Calu3 (cell line): ENCODE measurements at regions not wholly inside any gene's neighbourhood (a gene's known extent, or its start where the extent isn't known, plus 50 kb on each side); places are given as distances from the start of the nearest gene placed in this dataset.

Experiments
- BruUV-seq: library from RNA; stranded (reverse); fragments of 400-500 nt; replicated peaks from 2 replicates; lab custom pipeline; 2021; lab: Mats Ljungman, UMichigan
- CTCF ChIA-PET: fragments of 300-600 bp; sonication (Branson Sonifier 250); formaldehyde crosslinking; loops from one replicate; lab custom pipeline; 2022; ENCODE audit warnings: antibody characterized with exemption; lab: Charles Lee
- DNase-seq: peaks from one replicate; pipeline ENCODE4 v3.0.0; 2022
- H3K27ac Mint-ChIP-seq: one replicate; pipeline ENCODE4 v1.8.0; 2022; ENCODE audit warnings: mixed read lengths; ENCODE audit not compliant: unreplicated experiment
- H3K27me3 Mint-ChIP-seq: one replicate; pipeline ENCODE4 v1.8.0; 2022; ENCODE audit warnings: mixed read lengths; ENCODE audit not compliant: unreplicated experiment
- H3K36me3 Mint-ChIP-seq: one replicate; pipeline ENCODE4 v1.8.0; 2022; ENCODE audit warnings: mild to moderate bottlenecking, moderate library complexity, mixed read lengths; ENCODE audit not compliant: insufficient read depth, unreplicated experiment
- H3K4me1 Mint-ChIP-seq: one replicate; pipeline ENCODE4 v1.8.0; 2022; ENCODE audit warnings: mild to moderate bottlenecking, low read depth, mixed read lengths; ENCODE audit not compliant: unreplicated experiment
- H3K4me3 Mint-ChIP-seq: one replicate; pipeline ENCODE4 v1.8.0; 2022; ENCODE audit warnings: mild to moderate bottlenecking, low read depth, moderate library complexity, mixed read lengths; ENCODE audit not compliant: unreplicated experiment
- H3K9me3 Mint-ChIP-seq: one replicate; pipeline ENCODE4 v1.8.0; 2022; ENCODE audit warnings: low read depth, mixed read lengths; ENCODE audit not compliant: unreplicated experiment
- intact Hi-C: fragments of 100-400 bp; cut with micrococcal nuclease; formaldehyde crosslinking; loops from one replicate; pipeline ENCODE4 v1.10.0; 2022; ENCODE audit not compliant: unreplicated experiment
- TF ChIP-seq, protein P1 (sequence below): fragments of 200-600 bp; IDR thresholded peaks from one replicate; pipeline ENCODE4 v1.8.0; 2022; ENCODE audit warnings: antibody characterized with exemption; ENCODE audit not compliant: unreplicated experiment

DNA sequence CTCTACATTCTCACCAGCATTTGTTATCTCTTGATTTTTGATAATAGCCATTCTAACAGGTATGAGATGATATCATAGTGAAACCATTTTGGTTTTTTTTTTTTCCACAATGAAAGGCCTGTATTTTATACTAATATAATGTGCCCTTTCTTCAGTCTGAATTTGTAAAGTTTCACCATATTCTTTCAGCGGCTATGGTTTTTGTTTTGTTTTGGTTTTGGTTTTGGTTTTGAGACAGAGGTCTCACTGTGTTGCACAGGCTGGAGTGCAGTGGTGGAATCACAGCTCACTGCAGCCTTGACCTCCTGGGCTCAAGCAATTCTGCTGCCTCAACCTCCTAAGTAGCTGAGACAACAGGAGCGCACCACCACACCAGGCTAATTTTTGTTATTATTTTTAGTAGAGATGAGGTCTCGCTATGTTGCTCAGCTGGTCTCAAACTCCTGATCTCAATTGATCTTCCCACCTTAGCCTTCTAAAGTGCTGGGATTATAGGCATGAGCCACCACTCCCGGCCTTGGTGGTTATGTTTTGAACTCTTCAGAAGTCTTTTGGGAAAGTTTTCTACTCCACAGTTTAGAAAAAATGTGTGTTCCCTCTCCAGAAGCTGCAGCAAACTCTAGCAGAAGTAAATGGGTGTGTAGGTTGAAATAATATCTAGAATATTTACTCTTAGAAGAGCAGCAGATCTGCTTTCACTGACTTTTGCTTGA lies 110.2 kb upstream of the UMPS start:
- Mint-ChIP-seq H3K4me1 (peaks cover 29% of the 10 kb centered on the region), H3K27ac (no peak overlapping the region), H3K36me3 (no peaks in the 10 kb centered on the region), H3K9me3 (no peaks in the 10 kb centered on the region), H3K4me3 (peak overlapping the region; percentile 3), H3K27me3 (no peaks in the 10 kb centered on the region)
- no peak for DNase-seq
- intact Hi-C loops, result no loop called here
- CTCF ChIA-PET, result interaction anchor here (0.6 to 0.7 kb wide), 3 partner anchors 15 to 40 kb away, joined by 3 to 5 read pairs (median 3); no protein-coding TSS in a partner anchor
- TF ChIP-seq, protein P1, sequence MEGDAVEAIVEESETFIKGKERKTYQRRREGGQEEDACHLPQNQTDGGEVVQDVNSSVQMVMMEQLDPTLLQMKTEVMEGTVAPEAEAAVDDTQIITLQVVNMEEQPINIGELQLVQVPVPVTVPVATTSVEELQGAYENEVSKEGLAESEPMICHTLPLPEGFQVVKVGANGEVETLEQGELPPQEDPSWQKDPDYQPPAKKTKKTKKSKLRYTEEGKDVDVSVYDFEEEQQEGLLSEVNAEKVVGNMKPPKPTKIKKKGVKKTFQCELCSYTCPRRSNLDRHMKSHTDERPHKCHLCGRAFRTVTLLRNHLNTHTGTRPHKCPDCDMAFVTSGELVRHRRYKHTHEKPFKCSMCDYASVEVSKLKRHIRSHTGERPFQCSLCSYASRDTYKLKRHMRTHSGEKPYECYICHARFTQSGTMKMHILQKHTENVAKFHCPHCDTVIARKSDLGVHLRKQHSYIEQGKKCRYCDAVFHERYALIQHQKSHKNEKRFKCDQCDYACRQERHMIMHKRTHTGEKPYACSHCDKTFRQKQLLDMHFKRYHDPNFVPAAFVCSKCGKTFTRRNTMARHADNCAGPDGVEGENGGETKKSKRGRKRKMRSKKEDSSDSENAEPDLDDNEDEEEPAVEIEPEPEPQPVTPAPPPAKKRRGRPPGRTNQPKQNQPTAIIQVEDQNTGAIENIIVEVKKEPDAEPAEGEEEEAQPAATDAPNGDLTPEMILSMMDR, result no peak
- no TSS peak for BruUV-seq

DNA sequence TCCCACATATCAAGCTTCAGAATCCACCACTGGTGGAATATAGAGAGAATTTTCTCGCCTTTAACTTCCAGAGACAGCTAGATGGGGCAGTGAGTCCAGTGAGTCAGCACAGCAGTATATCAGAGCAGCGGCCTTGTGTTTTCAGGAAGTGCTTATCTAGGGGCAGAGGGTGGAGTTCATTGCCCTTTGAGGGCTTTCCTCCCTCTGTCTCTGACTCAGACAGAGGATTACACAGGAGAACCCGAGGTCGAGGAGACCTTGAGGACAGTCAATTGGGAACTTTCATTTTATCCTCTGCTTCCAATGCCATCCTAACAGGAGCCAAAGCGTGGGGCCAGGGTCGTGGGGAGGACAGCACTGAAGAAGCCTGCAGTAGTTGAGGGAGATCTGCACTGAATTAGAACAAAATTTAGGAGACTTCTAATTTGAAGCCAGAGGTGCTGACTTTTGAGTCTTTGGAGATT lies 109.6 kb upstream of the UMPS start:
- Mint-ChIP-seq H3K27ac (no peak overlapping the region), H3K4me3 (peak overlapping the region; percentile 3), H3K36me3 (no peaks in the 10 kb centered on the region), H3K4me1 (peaks cover 29% of the 10 kb centered on the region), H3K9me3 (no peaks in the 10 kb centered on the region), H3K27me3 (no peaks in the 10 kb centered on the region)
- CTCF ChIA-PET, result interaction anchor here (0.6 kb wide), 1 partner anchor 40 kb away, joined by 3 read pairs; no protein-coding TSS in a partner anchor
- TF ChIP-seq, protein P1, result no peak
- DNase-seq, result peak; percentile 26
- BruUV-seq, result no TSS peak
- intact Hi-C loops, result no loop called here

DNA sequence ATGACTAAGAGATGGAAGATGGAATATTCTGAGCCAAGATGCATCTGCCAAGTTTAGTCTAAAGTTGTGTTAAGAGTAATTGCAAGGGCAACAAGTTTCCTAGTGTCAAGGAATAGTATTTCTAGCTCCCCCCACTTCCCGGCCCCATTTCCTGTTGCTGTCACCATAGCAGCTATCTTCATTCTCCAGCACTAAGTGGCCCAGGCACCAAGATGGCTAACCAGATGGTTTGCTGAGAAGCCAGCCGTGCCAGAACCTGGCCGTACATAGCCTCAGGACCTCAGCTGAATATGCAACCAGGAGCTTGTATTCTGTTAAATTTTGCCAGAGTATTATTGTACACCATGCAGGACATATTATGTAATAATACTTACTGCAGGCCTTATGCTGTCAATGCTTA lies 108.8 kb upstream of the UMPS start:
- Mint-ChIP-seq H3K4me1 (peaks cover 29% of the 10 kb centered on the region), H3K36me3 (no peaks in the 10 kb centered on the region), H3K27me3 (no peaks in the 10 kb centered on the region), H3K4me3 (no peak overlapping the region), H3K9me3 (no peaks in the 10 kb centered on the region), H3K27ac (no peak overlapping the region)
- CTCF ChIA-PET, result no interaction called here
- TF ChIP-seq, protein P1, result no peak
- no TSS peak for BruUV-seq
- DNase-seq, result no peak
- intact Hi-C loops, result no loop called here

DNA sequence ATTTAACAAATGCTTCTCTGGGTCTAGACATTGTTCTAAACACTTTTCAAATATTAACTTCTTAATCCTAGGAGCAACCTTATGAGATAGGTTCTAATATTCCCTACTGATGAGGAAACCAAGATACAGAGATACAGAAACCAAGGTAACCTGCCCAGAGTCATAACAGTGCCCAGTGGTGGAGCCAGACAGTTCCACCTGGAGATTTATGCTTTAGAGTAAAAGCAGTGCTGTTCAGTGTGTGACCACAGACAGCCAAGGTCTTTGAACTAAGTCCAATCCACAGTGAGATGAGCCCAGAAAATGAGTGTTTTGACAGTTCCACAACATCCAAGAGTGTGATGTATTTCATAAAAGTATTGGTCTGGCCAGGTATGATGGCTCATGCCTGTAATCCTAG lies 105.2 kb upstream of the UMPS start:
- no peak for DNase-seq
- Mint-ChIP-seq H3K4me3 (no peak overlapping the region), H3K9me3 (no peaks in the 10 kb centered on the region), H3K27ac (no peak overlapping the region), H3K4me1 (peaks cover 30% of the 10 kb centered on the region), H3K27me3 (no peaks in the 10 kb centered on the region), H3K36me3 (no peaks in the 10 kb centered on the region)
- TF ChIP-seq, protein P1, result no peak
- BruUV-seq, result no TSS peak
- CTCF ChIA-PET, result no interaction called here
- intact Hi-C loops, result no loop called here
